H1 (cell line): ENCODE measurements at regions not wholly inside any gene's neighbourhood (a gene's known extent, or its start where the extent isn't known, plus 50 kb on each side); places are given as distances from the start of the nearest gene placed in this dataset.

Source experiments
- CTCF ChIA-PET: fragments of 300-600 bp; sonication (Branson Sonifier 250); formaldehyde crosslinking; loops from one replicate; lab custom pipeline; 2021; ENCODE audit not compliant: partially characterized antibody; lab: Charles Lee
- POLR2A ChIA-PET: fragments of 300-600 bp; sonication (Branson Sonifier 250); formaldehyde crosslinking; loops from one replicate; lab custom pipeline; 2021; ENCODE audit warnings: inconsistent platforms; ENCODE audit not compliant: partially characterized antibody; lab: Charles Lee
- DNase-seq, 2 experiments: peaks; one replicate each; pipeline versions ENCODE4 v3.0.0 to v3.0.0-alpha.2; 2010 to 2022; ENCODE audit warnings: low spot score in 2 of 2, low read depth in 1 of 2, mixed read lengths in 1 of 2
- FAIRE-seq: peaks from 2 replicates; lab custom pipeline; 2011; peaks lifted over from hg19 to GRCh38; lab: Jason Lieb, UNC
- H2AFZ ChIP-seq: 2 replicates; pipeline ENCODE4 v1.8.1; 2012; ENCODE audit warnings: low read length, inconsistent platforms
- H2AK5ac ChIP-seq: 2 replicates; pipeline ENCODE4 v1.6.1; 2013; ENCODE audit warnings: low read depth, low read length
- H2BK120ac ChIP-seq: replicated peaks from 2 replicates; pipeline ENCODE3; 2013; ENCODE audit warnings: low read depth, low read length, inconsistent platforms
- H2BK12ac ChIP-seq: 2 replicates; pipeline ENCODE4 v1.6.1; 2013; ENCODE audit warnings: low read depth, low read length
- H2BK15ac ChIP-seq: 2 replicates; pipeline ENCODE4 v1.6.1; 2013; ENCODE audit warnings: low read length
- H2BK20ac ChIP-seq: 2 replicates; pipeline ENCODE4 v1.6.1; 2013; ENCODE audit warnings: low read length
- H2BK5ac ChIP-seq: 2 replicates; pipeline ENCODE4 v1.6.1; 2013; ENCODE audit warnings: low read depth, low read length
- H3K14ac ChIP-seq: 2 replicates; pipeline ENCODE4 v1.6.1; 2013; ENCODE audit warnings: inconsistent platforms; ENCODE audit not compliant: insufficient read length
- H3K18ac ChIP-seq: 2 replicates; pipeline ENCODE4 v1.6.1; 2013; ENCODE audit warnings: low read length; ENCODE audit errors: extremely low read depth
- H3K23ac ChIP-seq: 2 replicates; pipeline ENCODE4 v1.6.1; 2013; ENCODE audit warnings: inconsistent platforms; ENCODE audit not compliant: insufficient read length
- H3K23me2 ChIP-seq: 2 replicates; pipeline ENCODE4 v1.6.1; 2013; ENCODE audit warnings: low read depth, low read length
- H3K27ac ChIP-seq: 2 replicates; pipeline ENCODE4 v1.6.1; 2011; ENCODE audit warnings: low read depth, low read length, inconsistent platforms
- H3K27me3 ChIP-seq, 4 experiments: replicated peaks in 1 of 4; 1 replicate in 1 of 4; 2 replicates in 3 of 4; pipeline versions ENCODE4 v1.6.1 to v1.8.1; 2011 to 2013; ENCODE audit warnings: low read length in 3 of 4, mild to moderate bottlenecking in 3 of 4, inconsistent platforms in 2 of 4, mixed read lengths in 2 of 4, moderate library complexity in 1 of 4; ENCODE audit not compliant: control insufficient read depth in 3 of 4, insufficient read depth in 3 of 4; ENCODE audit errors: extremely low read depth in 1 of 4
- H3K36me3 ChIP-seq, 4 experiments: 2 replicates each; pipeline versions ENCODE4 v1.6.1 to v1.8.1; 2011 to 2013; ENCODE audit warnings: mild to moderate bottlenecking in 4 of 4, low read length in 3 of 4, moderate library complexity in 2 of 4, control low read depth in 1 of 4, inconsistent platforms in 1 of 4; ENCODE audit not compliant: insufficient read depth in 4 of 4, control insufficient read depth in 2 of 4
- H3K4ac ChIP-seq: replicated peaks from 2 replicates; pipeline ENCODE3; 2013; ENCODE audit warnings: low read length, low read depth, mixed read lengths, inconsistent platforms; ENCODE audit not compliant: insufficient read length
- H3K4me1 ChIP-seq, 4 experiments: replicated peaks in 1 of 4; 1 replicate in 1 of 4; 2 replicates in 3 of 4; pipeline versions ENCODE4 v1.6.1 to v1.8.1; 2011 to 2013; ENCODE audit warnings: low read length in 3 of 4, inconsistent platforms in 2 of 4, mixed read lengths in 1 of 4; ENCODE audit not compliant: insufficient read depth in 4 of 4, control insufficient read depth in 3 of 4
- H3K4me2 ChIP-seq, 2 experiments: 2 replicates each; pipeline versions ENCODE4 v1.6.1 to v1.8.1; 2011 to 2013; ENCODE audit warnings: low read depth in 2 of 2, low read length in 2 of 2, control low read depth in 1 of 2, inconsistent platforms in 1 of 2, mild to moderate bottlenecking in 1 of 2; ENCODE audit not compliant: insufficient read depth in 1 of 2
- H3K4me3 ChIP-seq, 4 experiments: fragments of 200-600, 300-600 bp in 1 of 4; sonication (generic), shearing (Covaris generic), sonication (Bioruptor Twin) in 1 of 4; 2 replicates each; pipeline versions ENCODE4 v1.5.1 to v1.8.1; 2011 to 2016; ENCODE audit warnings: low read length in 4 of 4, low read depth in 3 of 4, control low read depth in 2 of 4, inconsistent platforms in 2 of 4, mild to moderate bottlenecking in 2 of 4, mixed read lengths in 1 of 4, moderate library complexity in 1 of 4; ENCODE audit not compliant: insufficient read depth in 2 of 4; ENCODE audit errors: extremely low read depth in 1 of 4
- H3K56ac ChIP-seq: replicated peaks from 2 replicates; pipeline ENCODE3; 2013; ENCODE audit warnings: low read depth, mild to moderate bottlenecking, mixed read lengths, low read length, inconsistent platforms; ENCODE audit not compliant: insufficient read length
- H3K79me1 ChIP-seq: 2 replicates; pipeline ENCODE4 v1.6.1; 2013; ENCODE audit warnings: low read depth, low read length, control low read depth
- H3K79me2 ChIP-seq, 2 experiments: 2 replicates each; pipeline versions ENCODE4 v1.6.1 to v1.8.1; 2012 to 2013; ENCODE audit warnings: low read length in 2 of 2, mild to moderate bottlenecking in 2 of 2, inconsistent platforms in 1 of 2; ENCODE audit not compliant: insufficient read depth in 2 of 2, control insufficient read depth in 1 of 2
- H3K9ac ChIP-seq, 4 experiments: replicated peaks in 1 of 4; 1 replicate in 1 of 4; 2 replicates in 3 of 4; pipeline versions ENCODE4 v1.6.1 to v1.8.1; 2011 to 2013; ENCODE audit warnings: low read depth in 3 of 4, low read length in 3 of 4, control low read depth in 2 of 4, mild to moderate bottlenecking in 2 of 4, moderate library complexity in 2 of 4, inconsistent platforms in 1 of 4; ENCODE audit errors: extremely low read depth in 1 of 4
- H3K9me3 ChIP-seq, 2 experiments: 2 replicates each; pipeline versions ENCODE4 v1.6.1 to v1.8.1; 2012 to 2013; ENCODE audit warnings: mild to moderate bottlenecking in 2 of 2, moderate library complexity in 2 of 2, control low read depth in 1 of 2, inconsistent platforms in 1 of 2, low read depth in 1 of 2, low read length in 1 of 2, mixed read lengths in 1 of 2; ENCODE audit not compliant: insufficient read depth in 2 of 2
- H4K20me1 ChIP-seq, 2 experiments: replicated peaks in 1 of 2; 2 replicates each; pipeline versions ENCODE3 to v1.8.1; 2011 to 2013; ENCODE audit warnings: inconsistent platforms in 2 of 2, low read length in 2 of 2, mild to moderate bottlenecking in 1 of 2; ENCODE audit not compliant: insufficient read depth in 2 of 2, control insufficient read depth in 1 of 2
- H4K5ac ChIP-seq: 2 replicates; pipeline ENCODE4 v1.6.1; 2013; ENCODE audit warnings: low read length, low read depth, mixed read lengths, inconsistent platforms; ENCODE audit not compliant: insufficient read length
- H4K8ac ChIP-seq: 2 replicates; pipeline ENCODE4 v1.8.0; 2013; ENCODE audit warnings: mild to moderate bottlenecking, moderate library complexity, low read length, inconsistent platforms; ENCODE audit not compliant: insufficient read depth; ENCODE audit errors: extremely low read depth
- H4K91ac ChIP-seq: replicated peaks from 2 replicates; pipeline ENCODE3; 2013; ENCODE audit warnings: low read length, mixed read lengths, inconsistent platforms; ENCODE audit not compliant: insufficient read length
- ASH2L ChIP-seq: fragments of 200-600, 300-600 bp; sonication (generic); IDR thresholded peaks from one replicate; pipeline ENCODE4 v1.7.1; 2017; ENCODE audit warnings: low read length
- BCL11A ChIP-seq, 2 experiments: IDR thresholded peaks; one replicate each; pipeline ENCODE4 v1.6.1; 2011; ENCODE audit warnings: low read depth in 2 of 2, low read length in 2 of 2, mild to moderate bottlenecking in 2 of 2
- CHD2 ChIP-seq: IDR thresholded peaks from 2 replicates; pipeline ENCODE4 v1.6.1; 2012; ENCODE audit warnings: low read length, improper control_type of control experiment
- CTBP2 ChIP-seq: IDR thresholded peaks from 2 replicates; pipeline ENCODE4 v1.7.0; 2011; ENCODE audit warnings: borderline replicate concordance, mild to moderate bottlenecking, moderate library complexity, mixed read lengths, low read length; ENCODE audit not compliant: insufficient read depth, insufficient read length
- EGR1 ChIP-seq: IDR thresholded peaks from 2 replicates; pipeline ENCODE4 v1.6.1; 2011; ENCODE audit warnings: low read depth, low read length, borderline replicate concordance
- POU5F1 ChIP-seq: IDR thresholded peaks from 2 replicates; pipeline ENCODE4 v1.6.1; 2011; ENCODE audit warnings: low read depth, mild to moderate bottlenecking, low read length, moderate library complexity
- RAD21 ChIP-seq, 2 experiments: IDR thresholded peaks in 1 of 2; conservative IDR thresholded peaks in 1 of 2; 2 replicates each; pipeline ENCODE4 v1.6.1; 2011; ENCODE audit warnings: low read depth in 2 of 2, low read length in 2 of 2, improper control_type of control experiment in 1 of 2, inconsistent platforms in 1 of 2, mild to moderate bottlenecking in 1 of 2, moderate library complexity in 1 of 2
- RFX5 ChIP-seq: IDR thresholded peaks from 2 replicates; pipeline ENCODE4 v1.6.1; 2011; ENCODE audit warnings: low read depth, low read length, improper control_type of control experiment, borderline replicate concordance
- RNF2 ChIP-seq: fragments of 200-900, 300-1000 bp; sonication (generic); IDR thresholded peaks from 2 replicates; pipeline ENCODE4 v1.7.1; 2016; ENCODE audit warnings: borderline replicate concordance, low read depth, mild to moderate bottlenecking, antibody characterized with exemption, low read length; ENCODE audit not compliant: poor library complexity, severe bottlenecking; ENCODE audit errors: missing control alignments
- RXRA ChIP-seq: IDR thresholded peaks from 2 replicates; pipeline ENCODE4 v1.6.1; 2011; ENCODE audit warnings: low read depth, mild to moderate bottlenecking, low read length, moderate library complexity; ENCODE audit not compliant: insufficient read depth
- SIX5 ChIP-seq: IDR thresholded peaks from 2 replicates; pipeline ENCODE4 v1.6.1; 2011; ENCODE audit warnings: mild to moderate bottlenecking, low read depth, low read length
- SP1 ChIP-seq: IDR thresholded peaks from 2 replicates; pipeline ENCODE4 v1.6.1; 2011; ENCODE audit warnings: low read depth, low read length
- TBP ChIP-seq: IDR thresholded peaks from 2 replicates; pipeline ENCODE4 v1.6.1; 2011; ENCODE audit warnings: low read depth, low read length, improper control_type of control experiment
- TCF12 ChIP-seq: IDR thresholded peaks from 2 replicates; pipeline ENCODE4 v1.6.1; 2011; ENCODE audit warnings: low read depth, mild to moderate bottlenecking, low read length
- YY1 ChIP-seq: IDR thresholded peaks from 2 replicates; pipeline ENCODE4 v1.6.1; 2011; ENCODE audit warnings: low read depth, mild to moderate bottlenecking, low read length
- WGBS, 2 experiments: shearing (Covaris generic) in 1 of 2; methylation state at CpG; one replicate each; pipeline versions ENCODE4 v1.1.6 to v1.1.7; 2013 to 2015; ENCODE audit warnings: low lambda C conversion rate in 2 of 2, mixed read lengths in 2 of 2, inconsistent platforms in 1 of 2, low coverage in 1 of 2, missing lambda C conversion rate in 1 of 2; ENCODE audit not compliant: insufficient replicate concordance in 2 of 2, insufficient coverage in 1 of 2, insufficient read length in 1 of 2; ENCODE audit errors: extremely low coverage in 1 of 2, missing lambda C conversion rate in 1 of 2; 5-methylcytosine and 5-hydroxymethylcytosine counted together

DNA sequence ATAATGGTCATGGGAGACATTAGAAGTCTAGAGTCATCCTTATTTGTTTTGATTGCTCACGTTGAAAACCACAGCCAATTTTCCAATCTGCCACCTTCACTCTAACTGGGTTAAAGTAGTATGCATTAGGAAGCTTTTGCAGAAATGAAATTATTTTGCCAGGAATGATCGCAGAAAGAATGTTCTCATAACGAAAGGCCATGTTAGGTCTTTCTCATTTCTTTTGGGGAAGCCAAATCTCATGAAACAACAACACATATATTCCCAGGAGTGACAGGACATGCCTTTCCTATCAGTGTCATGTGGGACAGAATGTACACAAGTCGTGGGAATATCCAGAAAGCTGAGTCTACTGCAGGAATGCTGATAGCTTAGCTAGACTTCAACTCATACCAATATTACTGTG is 386.3 kb downstream of the AASDHPPT start:
- Histone ChIP-seq H3K79me1 (no peaks in the 10 kb centered on the region), H3K4me3 (no peak overlapping the region), H4K8ac (no peak overlapping the region), H3K9ac (no peak overlapping the region), H2BK20ac (no peak overlapping the region), H3K36me3 (no peaks in the 10 kb centered on the region; a peak in 1 of 8 replicates), H2BK5ac (no peak overlapping the region), H2AFZ (no peak overlapping the region), H3K23ac (no peak overlapping the region), H4K5ac (no peak overlapping the region), H2BK15ac (no peak overlapping the region), H3K23me2 (no peaks in the 10 kb centered on the region), H4K20me1 (no peaks in the 10 kb centered on the region), H2BK12ac (no peak overlapping the region), H2AK5ac (no peak overlapping the region), H3K4me1 (no peaks in the 10 kb centered on the region; a peak in 1 of 7 replicates), H3K4ac (no peak overlapping the region), H3K79me2 (no peaks in the 10 kb centered on the region), H3K27ac (no peak overlapping the region), H3K27me3 (no peaks in the 10 kb centered on the region), H4K91ac (no peak overlapping the region), H2BK120ac (no peak overlapping the region), H3K18ac (no peak overlapping the region), H3K4me2 (no peak overlapping the region), H3K9me3 (no peaks in the 10 kb centered on the region), H3K14ac (no peak overlapping the region), H3K56ac (no peak overlapping the region)
- 87% methylated on average over 4 of the region's 4 CpGs; no CpG with 5 or more reads in 1 of the 2 experiments for WGBS, 2 experiments
- no peak for FAIRE-seq
- DNase-seq, result no peak
- CTCF ChIA-PET, result interaction anchor here (1.0 to 2.0 kb wide), 2 partner anchors 16 to 40 kb away, joined by 4 to 8 read pairs; no protein-coding TSS in a partner anchor
- POLR2A ChIA-PET, result no interaction called here
- TF ChIP-seq RFX5 (no peak), ASH2L (no peak), BCL11A (IDR thresholded peaks at IDR 0.05; ENCODE audit: low read depth in 2 of 2, low read length in 2 of 2) (no peak), TBP (no peak), YY1 (no peak), SIX5 (no peak), TCF12 (no peak), CHD2 (no peak), RXRA (no peak), SP1 (no peak), POU5F1 (no peak), CTBP2 (no peak), EGR1 (no peak), RNF2 (no peak), RAD21 (IDR thresholded peaks at IDR 0.05 in 1 of 2, conservative IDR thresholded peaks at IDR 0.05 in 1 of 2; ENCODE audit: low read depth in 2 of 2, low read length in 2 of 2) (no peak)
